ENCODE measurements at regions not wholly inside any gene's neighbourhood (a gene's known extent, or its start where the extent isn't known, plus 50 kb on each side); places are given as distances from the start of the nearest gene placed in this dataset.

GRCh38 chr13:111437856-111438547, 117.6 kb downstream of the TEX29 start:
- TF ChIP-seq CTCF (IDR thresholded peaks at IDR 0.05) (no peak), POLR2A (IDR thresholded peaks at IDR 0.05) (no peak)
